Erythroblast (primary cell): ENCODE measurements at regions not wholly inside any gene's neighbourhood (a gene's known extent, or its start where the extent isn't known, plus 50 kb on each side); places are given as distances from the start of the nearest gene placed in this dataset.

ENCODE experiments used
- DNase-seq, 2 experiments: peaks; one replicate each; lab custom pipeline; 2025; lab: John Stamatoyannopoulos, UW
- GATA1 ChIP-seq: IDR thresholded peaks from 2 replicates; pipeline ENCODE4 v1.6.1; 2011; ENCODE audit warnings: low read depth, mild to moderate bottlenecking, control low read depth, low read length, moderate library complexity
- POLR2A ChIP-seq: IDR thresholded peaks from 2 replicates; pipeline ENCODE4 v1.6.1; 2011; ENCODE audit warnings: mild to moderate bottlenecking, low read length

GRCh38 chr2:158049129-158049855, 52.4 kb upstream of the UPP2 start:
- no peak for DNase-seq
- TF ChIP-seq GATA1 = no peak
- no peak for TF ChIP-seq POLR2A

- no peak for DNase-seq
- TF ChIP-seq POLR2A (no peak), GATA1 (no peak)
These were observed 53.3 kb upstream of the UPP2 start for GRCh38 chr2:158048327-158048726.

DNA sequence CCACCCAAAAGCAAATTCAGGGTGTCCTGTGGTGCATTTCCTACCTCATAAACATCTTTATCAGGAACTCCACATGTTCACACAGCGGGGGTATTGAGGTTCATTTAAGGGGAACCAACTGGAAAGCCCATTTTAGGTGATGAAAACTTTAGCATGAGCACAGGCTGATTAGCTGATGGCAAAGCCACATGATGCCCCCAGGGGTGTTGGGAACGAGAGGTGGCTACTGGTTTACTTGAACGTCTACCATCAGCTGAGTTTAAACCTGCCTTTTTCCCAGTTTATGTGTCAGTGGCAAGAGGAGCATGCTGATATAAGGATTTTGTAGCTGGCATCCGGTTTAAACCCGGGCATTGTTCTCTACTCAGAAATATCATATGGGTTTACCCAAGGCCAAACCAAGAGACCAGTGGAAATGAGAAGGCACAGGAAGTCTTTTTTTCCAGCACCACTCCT, 54.5 kb upstream of the UPP2 start:
- TF ChIP-seq GATA1 = no peak
- TF ChIP-seq POLR2A = no peak

GRCh38 chr2:158046121-158046880, 55.4 kb upstream of the UPP2 start:
- DNase-seq = no peak
- no peak for TF ChIP-seq POLR2A
- no peak for TF ChIP-seq GATA1

More for the DNA sequence above, 54.5 kb upstream of the UPP2 start:
- peak in 1 of 2 experiments; percentile 4 for DNase-seq

- DNase-seq = peak in 1 of 2 experiments; percentile 2
- TF ChIP-seq POLR2A = no peak
- no peak for TF ChIP-seq GATA1
These were observed 56.3 kb upstream of the UPP2 start for GRCh38 chr2:158045362-158045761.

GRCh38 chr2:158043181-158043948, 58.3 kb upstream of the UPP2 start:
- no peak for TF ChIP-seq GATA1
- no peak for TF ChIP-seq POLR2A
- DNase-seq = no peak

GRCh38 chr2:158042666-158043065, 59.0 kb upstream of the UPP2 start:
- TF ChIP-seq POLR2A (no peak), GATA1 (no peak)
- DNase-seq = no peak

DNA sequence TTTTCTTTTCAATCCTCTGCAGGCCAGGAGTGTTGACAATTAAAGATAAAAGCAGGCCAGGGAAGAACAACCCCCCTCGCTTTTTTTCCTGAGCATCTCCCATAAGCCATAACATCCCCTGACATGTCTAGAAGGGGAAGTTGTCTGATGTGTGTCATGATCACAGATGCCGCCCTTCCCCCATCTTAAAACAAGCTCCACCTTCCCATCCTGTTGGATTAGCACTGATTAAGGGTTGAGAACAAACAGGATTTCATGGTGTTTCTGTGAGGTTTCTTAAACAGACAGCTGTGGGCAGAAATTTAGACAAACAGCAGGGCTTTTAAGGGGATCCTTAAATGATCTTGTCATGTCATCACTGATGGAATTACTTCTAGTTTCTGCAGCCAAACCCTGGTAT, 59.4 kb upstream of the UPP2 start:
- no peak for DNase-seq
- TF ChIP-seq POLR2A = no peak
- no peak for TF ChIP-seq GATA1

- DNase-seq = no peak
These were observed 60.3 kb upstream of the UPP2 start for GRCh38 chr2:158041400-158041799.

GRCh38 chr2:158038901-158039300, 62.8 kb upstream of the UPP2 start:
- TF ChIP-seq GATA1 (no peak), POLR2A (no peak)
- no peak for DNase-seq

More at GRCh38 chr2:158041400-158041799, 60.3 kb upstream of the UPP2 start:
- TF ChIP-seq POLR2A (no peak), GATA1 (no peak)

DNA sequence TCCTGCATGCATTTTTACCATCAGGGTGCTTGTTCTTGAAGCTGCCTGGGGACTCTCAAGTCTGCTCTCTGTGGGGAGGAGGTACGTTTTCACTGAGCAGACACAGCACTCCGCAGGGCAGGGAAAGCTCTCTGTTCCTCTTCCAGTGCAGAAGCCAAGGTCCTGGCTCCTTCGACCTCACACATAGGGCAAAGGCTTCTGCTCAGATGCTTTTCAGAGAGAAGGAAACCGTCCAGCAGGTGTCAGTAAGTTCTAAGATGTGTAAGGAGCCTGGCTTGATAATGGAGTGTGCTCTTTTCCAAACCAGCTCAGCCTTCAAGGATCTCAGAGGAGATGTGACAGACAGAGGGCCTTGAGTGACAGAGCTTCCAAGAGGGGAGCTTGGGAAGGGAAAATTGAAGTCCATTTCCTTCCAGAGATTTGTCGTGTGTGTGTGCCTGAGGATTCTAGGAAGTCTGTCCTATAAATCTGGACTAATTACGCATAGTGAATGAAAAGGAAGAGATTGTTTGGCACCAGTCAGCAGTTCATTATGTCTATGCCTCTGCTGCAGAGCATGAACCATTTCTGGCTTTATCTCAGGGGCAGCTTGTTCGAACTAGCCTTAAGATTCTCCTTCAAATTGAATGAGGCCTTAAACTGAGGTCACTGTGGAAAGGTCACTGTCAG, 67.3 kb upstream of the UPP2 start:
- no peak for TF ChIP-seq POLR2A
- no peak for TF ChIP-seq GATA1
- DNase-seq = peak; percentile 15 to 33

DNA sequence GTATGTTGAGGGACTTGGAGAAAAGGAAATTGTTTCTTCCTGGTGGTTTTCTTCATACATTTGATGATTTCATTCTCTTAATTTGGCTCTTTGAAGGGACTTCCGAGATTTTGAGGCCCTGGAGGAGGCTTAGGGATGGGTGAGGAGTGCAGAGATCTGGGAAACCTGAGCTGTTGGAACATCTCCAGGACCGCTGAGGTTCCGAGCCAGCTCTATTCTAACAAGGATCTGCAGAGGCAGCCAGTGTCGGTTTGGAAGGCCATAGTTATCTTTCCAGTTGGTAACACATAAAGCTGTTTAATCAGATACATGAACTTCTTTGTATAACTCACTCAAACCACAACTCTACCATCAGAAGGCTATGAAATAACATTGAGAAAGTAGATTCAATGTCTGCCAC, 70.3 kb upstream of the UPP2 start:
- TF ChIP-seq POLR2A (no peak), GATA1 (no peak)
- DNase-seq = no peak
